Activated CD4-positive, alpha-beta T cell treated with anti-CD3 and anti-CD28 coated beads, Interleukin-2, amount 10 ng/mL, durations not matched to agents 7 days and 5 days (primary cell): ENCODE measurements at regions not wholly inside any gene's neighbourhood (a gene's known extent, or its start where the extent isn't known, plus 50 kb on each side); places are given as distances from the start of the nearest gene placed in this dataset.

Source experiments
- CTCF ChIA-PET: fragments of 350-600 bp; sonication (Branson Sonifier 250); formaldehyde crosslinking; loops from one replicate; lab custom pipeline; 2021; ENCODE audit warnings: antibody characterized with exemption; lab: Charles Lee
- POLR2A ChIA-PET: fragments of 350-600 bp; sonication (Branson Sonifier 250); formaldehyde crosslinking; loops from one replicate; lab custom pipeline; 2021; ENCODE audit warnings: antibody characterized with exemption; lab: Charles Lee
- DNase-seq: peaks from one replicate; pipeline ENCODE4 v3.0.0-alpha.2; 2020
- H3K27ac Mint-ChIP-seq: one replicate; pipeline ENCODE4 v1.8.0; 2021; ENCODE audit warnings: mild to moderate bottlenecking, moderate library complexity, mixed read lengths
- H3K27me3 Mint-ChIP-seq: one replicate; pipeline ENCODE4 v1.8.0; 2021; ENCODE audit warnings: mixed read lengths
- H3K36me3 Mint-ChIP-seq: one replicate; pipeline ENCODE4 v1.8.0; 2021; ENCODE audit warnings: low read depth, mixed read lengths
- H3K4me1 Mint-ChIP-seq: one replicate; pipeline ENCODE4 v1.8.0; 2021; ENCODE audit warnings: mixed read lengths
- H3K4me3 Mint-ChIP-seq: one replicate; pipeline ENCODE4 v1.8.0; 2021; ENCODE audit warnings: mild to moderate bottlenecking, moderate library complexity, mixed read lengths
- H3K9me3 Mint-ChIP-seq: one replicate; pipeline ENCODE4 v1.8.0; 2021; ENCODE audit warnings: mixed read lengths

GRCh38 chr6:28743271-28743789 is 180.5 kb downstream of the TRIM27 start:
- Mint-ChIP-seq H3K27me3 (peaks cover 54% of the 10 kb centered on the region), H3K27ac (no peak overlapping the region), H3K36me3 (peaks cover 3% of the 10 kb centered on the region), H3K4me1 (peaks cover 6% of the 10 kb centered on the region), H3K4me3 (no peak overlapping the region), H3K9me3 (peaks cover 11% of the 10 kb centered on the region)
- ChIA-PET CTCF (interaction anchor here (0.5 kb wide), 1 partner anchor 521 kb away, joined by 4 read pairs; no protein-coding TSS in a partner anchor), POLR2A (no interaction called here)
- DNase-seq: no peak

- POLR2A ChIA-PET: no interaction called here
Measured at GRCh38 chr6:28747083-28747630, 176.6 kb downstream of the TRIM27 start.

GRCh38 chr6:28747631-28748157 is 176.1 kb downstream of the TRIM27 start:
- peaks cover 46% of the 10 kb centered on the region for H3K27me3 Mint-ChIP-seq
- peaks cover 1% of the 10 kb centered on the region for H3K36me3 Mint-ChIP-seq
- DNase-seq: no peak
- peaks cover 13% of the 10 kb centered on the region for H3K9me3 Mint-ChIP-seq
- H3K4me1 Mint-ChIP-seq: no peaks in the 10 kb centered on the region
- no peak overlapping the region for H3K4me3 Mint-ChIP-seq
- ChIA-PET POLR2A (no interaction called here), CTCF (no interaction called here)
- H3K27ac Mint-ChIP-seq: no peak overlapping the region

More at GRCh38 chr6:28747083-28747630, 176.6 kb downstream of the TRIM27 start:
- DNase-seq: no peak
- no peaks in the 10 kb centered on the region for H3K4me1 Mint-ChIP-seq
- H3K4me3 Mint-ChIP-seq: no peak overlapping the region
- H3K36me3 Mint-ChIP-seq: peaks cover 1% of the 10 kb centered on the region
- CTCF ChIA-PET: no interaction called here
- H3K27me3 Mint-ChIP-seq: peaks cover 46% of the 10 kb centered on the region
- H3K9me3 Mint-ChIP-seq: peaks cover 13% of the 10 kb centered on the region
- H3K27ac Mint-ChIP-seq: no peak overlapping the region

- Mint-ChIP-seq H3K9me3 (peaks cover 13% of the 10 kb centered on the region), H3K27ac (no peak overlapping the region), H3K4me3 (no peak overlapping the region), H3K4me1 (no peaks in the 10 kb centered on the region), H3K27me3 (peaks cover 41% of the 10 kb centered on the region), H3K36me3 (peaks cover 1% of the 10 kb centered on the region)
- ChIA-PET CTCF (no interaction called here), POLR2A (interaction anchor here (0.7 kb wide), 1 partner anchor 30 kb away, joined by 5 read pairs; no protein-coding TSS in a partner anchor)
- DNase-seq: no peak
Measured at GRCh38 chr6:28748192-28748591, 175.6 kb downstream of the TRIM27 start.

- H3K27me3 Mint-ChIP-seq: peaks cover 23% of the 10 kb centered on the region
- CTCF ChIA-PET: no interaction called here
Measured at GRCh38 chr6:28750926-28751458, 172.8 kb downstream of the TRIM27 start.

GRCh38 chr6:28751514-28751913 is 172.3 kb downstream of the TRIM27 start:
- DNase-seq: no peak
- ChIA-PET POLR2A (no interaction called here), CTCF (interaction anchor here (0.9 kb wide), 1 partner anchor 14 kb away, joined by 4 read pairs; no protein-coding TSS in a partner anchor)
- no peak overlapping the region for H3K27ac Mint-ChIP-seq
- peaks cover 1% of the 10 kb centered on the region for H3K36me3 Mint-ChIP-seq
- no peaks in the 10 kb centered on the region for H3K4me1 Mint-ChIP-seq
- no peak overlapping the region for H3K4me3 Mint-ChIP-seq
- peaks cover 20% of the 10 kb centered on the region for H3K27me3 Mint-ChIP-seq
- H3K9me3 Mint-ChIP-seq: peaks cover 7% of the 10 kb centered on the region

More at GRCh38 chr6:28750926-28751458, 172.8 kb downstream of the TRIM27 start:
- Mint-ChIP-seq H3K27ac (no peak overlapping the region), H3K4me1 (no peaks in the 10 kb centered on the region), H3K9me3 (peaks cover 7% of the 10 kb centered on the region), H3K36me3 (peaks cover 1% of the 10 kb centered on the region), H3K4me3 (no peak overlapping the region)
- POLR2A ChIA-PET: no interaction called here
- DNase-seq: no peak

GRCh38 chr6:28751963-28752350 is 171.8 kb downstream of the TRIM27 start:
- Mint-ChIP-seq H3K27ac (no peak overlapping the region), H3K9me3 (peaks cover 7% of the 10 kb centered on the region), H3K4me3 (no peak overlapping the region), H3K4me1 (no peaks in the 10 kb centered on the region), H3K36me3 (peaks cover 1% of the 10 kb centered on the region), H3K27me3 (peaks cover 18% of the 10 kb centered on the region)
- CTCF ChIA-PET: interaction anchor here (0.9 kb wide), 1 partner anchor 15 kb away, joined by 4 read pairs; no protein-coding TSS in a partner anchor
- DNase-seq: no peak
- POLR2A ChIA-PET: no interaction called here

GRCh38 chr6:28757429-28758045 is 166.2 kb downstream of the TRIM27 start:
- ChIA-PET CTCF (no interaction called here), POLR2A (no interaction called here)
- Mint-ChIP-seq H3K36me3 (no peaks in the 10 kb centered on the region), H3K4me3 (no peak overlapping the region), H3K4me1 (no peaks in the 10 kb centered on the region), H3K9me3 (no peaks in the 10 kb centered on the region), H3K27me3 (peaks cover 21% of the 10 kb centered on the region), H3K27ac (no peak overlapping the region)
- DNase-seq: no peak

GRCh38 chr6:28758046-28758817 is 165.6 kb downstream of the TRIM27 start:
- CTCF ChIA-PET: no interaction called here

GRCh38 chr6:28758818-28759235 is 165.0 kb downstream of the TRIM27 start:
- no peak for DNase-seq
- CTCF ChIA-PET: no interaction called here
- Mint-ChIP-seq H3K9me3 (no peaks in the 10 kb centered on the region), H3K4me3 (no peak overlapping the region), H3K27ac (no peak overlapping the region), H3K27me3 (peaks cover 22% of the 10 kb centered on the region), H3K4me1 (no peaks in the 10 kb centered on the region), H3K36me3 (no peaks in the 10 kb centered on the region)
- POLR2A ChIA-PET: no interaction called here

More at GRCh38 chr6:28758046-28758817, 165.6 kb downstream of the TRIM27 start:
- H3K4me3 Mint-ChIP-seq: no peak overlapping the region
- POLR2A ChIA-PET: no interaction called here
- peaks cover 22% of the 10 kb centered on the region for H3K27me3 Mint-ChIP-seq
- H3K4me1 Mint-ChIP-seq: no peaks in the 10 kb centered on the region
- no peaks in the 10 kb centered on the region for H3K36me3 Mint-ChIP-seq
- H3K9me3 Mint-ChIP-seq: no peaks in the 10 kb centered on the region
- no peak for DNase-seq
- H3K27ac Mint-ChIP-seq: no peak overlapping the region

- CTCF ChIA-PET: no interaction called here
- H3K36me3 Mint-ChIP-seq: no peaks in the 10 kb centered on the region
- H3K27me3 Mint-ChIP-seq: peaks cover 65% of the 10 kb centered on the region
- DNase-seq: no peak
- no peak overlapping the region for H3K4me3 Mint-ChIP-seq
- peaks cover 4% of the 10 kb centered on the region for H3K9me3 Mint-ChIP-seq
- POLR2A ChIA-PET: no interaction called here
- no peaks in the 10 kb centered on the region for H3K4me1 Mint-ChIP-seq
- no peak overlapping the region for H3K27ac Mint-ChIP-seq
Measured at GRCh38 chr6:28764014-28764723, 159.6 kb downstream of the TRIM27 start.

GRCh38 chr6:28764761-28765282 is 159.0 kb downstream of the TRIM27 start:
- ChIA-PET POLR2A (no interaction called here), CTCF (interaction anchor here (1.0 kb wide), 1 partner anchor 72 kb away, joined by 3 read pairs; no protein-coding TSS in a partner anchor)
- DNase-seq: no peak
- no peaks in the 10 kb centered on the region for H3K36me3 Mint-ChIP-seq
- peaks cover 69% of the 10 kb centered on the region for H3K27me3 Mint-ChIP-seq
- no peak overlapping the region for H3K27ac Mint-ChIP-seq
- H3K4me1 Mint-ChIP-seq: no peaks in the 10 kb centered on the region
- peaks cover 4% of the 10 kb centered on the region for H3K9me3 Mint-ChIP-seq
- no peak overlapping the region for H3K4me3 Mint-ChIP-seq
